ENCODE measurements at regions not wholly inside any gene's neighbourhood (a gene's known extent, or its start where the extent isn't known, plus 50 kb on each side); places are given as distances from the start of the nearest gene placed in this dataset.
"Not testable (repeated sequence)": the region's sequence is repeated elsewhere in the genome, so short reads cannot be mapped to it uniquely, and the experiment has no call there.

DNA sequence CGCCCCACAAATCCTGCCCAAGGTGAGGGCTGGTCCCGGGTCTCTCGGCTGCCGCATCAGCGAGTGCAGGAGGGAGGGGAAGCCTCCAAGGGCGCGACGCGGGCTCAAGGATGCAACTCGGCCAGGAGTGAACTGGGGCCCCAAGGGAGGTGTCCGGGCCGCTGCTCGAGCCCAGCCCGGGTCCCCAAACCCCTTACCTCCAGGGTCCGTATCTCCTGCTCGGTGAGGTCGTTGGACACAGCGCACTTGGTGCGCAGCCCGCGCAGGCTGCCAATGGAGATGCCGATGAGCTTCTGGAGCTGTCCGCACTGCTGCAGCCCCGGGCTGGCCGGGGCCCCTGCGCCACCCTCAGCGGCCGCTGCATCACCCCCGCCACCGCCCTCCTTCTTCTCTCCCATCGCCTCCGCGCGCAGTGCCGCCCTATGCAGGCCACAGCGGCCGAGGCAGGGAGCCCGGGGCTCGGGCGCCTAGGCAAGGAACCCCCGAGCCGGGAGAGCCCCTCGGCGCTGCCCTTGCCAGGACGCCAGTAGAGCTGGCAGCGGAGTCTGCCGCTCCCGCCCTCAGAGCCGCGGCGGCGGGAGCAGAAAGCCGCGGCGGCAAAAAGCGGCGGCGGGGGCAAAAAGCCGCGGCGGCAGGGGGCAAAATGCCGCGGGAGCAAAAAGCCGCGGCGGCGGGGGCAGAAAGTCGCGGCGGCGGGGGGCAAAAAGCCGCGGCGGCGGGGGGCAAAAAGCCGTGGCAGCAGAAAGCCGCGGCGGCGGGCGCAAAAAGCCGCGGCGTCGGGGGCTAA, 135.1 kb downstream of the ZNF92 start:
- intact Hi-C loops (cut with DNase I) = not testable (repeated sequence)
- ATAC-seq = peak in 1 of 2 donors; percentile 63
- peak; percentile 8 for DNase-seq

DNA sequence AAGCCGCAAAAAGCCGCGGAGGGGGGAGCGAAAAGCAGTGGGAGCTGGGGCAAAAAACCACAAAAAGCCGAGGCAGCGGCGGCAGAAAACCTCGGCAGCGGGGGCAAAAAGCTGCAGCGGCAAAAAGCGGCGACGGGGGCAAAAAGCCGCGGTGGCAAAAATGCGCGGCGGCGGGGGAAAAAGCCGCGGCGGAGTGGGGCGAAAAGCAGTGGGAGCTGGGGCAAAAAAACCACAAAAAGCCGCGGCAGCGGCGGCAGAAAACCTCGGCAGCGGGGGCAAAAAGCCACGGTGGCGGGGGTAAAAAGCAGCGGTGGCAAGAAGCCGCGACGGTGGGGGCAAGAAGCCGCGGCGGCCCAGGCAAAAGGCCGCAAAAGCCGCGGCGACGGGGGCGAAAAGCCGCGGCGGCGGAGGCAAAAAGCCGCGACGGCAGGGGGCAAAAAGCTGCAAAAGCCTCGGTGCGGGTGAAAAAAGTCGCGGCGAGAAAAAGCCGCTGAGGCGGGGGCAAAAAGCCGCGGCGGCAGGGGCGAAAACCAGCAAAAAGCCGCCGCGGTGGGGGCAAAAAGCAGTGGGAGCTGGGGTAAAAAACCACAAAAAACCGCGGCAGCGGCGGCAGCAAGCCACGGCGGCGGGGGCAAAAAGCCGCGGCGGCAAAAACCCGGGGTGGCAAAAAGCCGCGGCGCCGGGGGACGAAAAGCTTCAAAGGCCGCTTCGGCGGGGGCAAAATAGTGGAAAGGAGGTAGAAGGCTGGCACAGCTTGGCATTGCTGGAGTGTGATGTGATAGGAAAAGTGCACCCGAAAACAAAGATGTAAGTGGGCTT, 135.9 kb downstream of the ZNF92 start:
- no peak for ATAC-seq
- intact Hi-C loops (cut with DNase I) = no loop called here
- peak; percentile 10 for DNase-seq

DNA sequence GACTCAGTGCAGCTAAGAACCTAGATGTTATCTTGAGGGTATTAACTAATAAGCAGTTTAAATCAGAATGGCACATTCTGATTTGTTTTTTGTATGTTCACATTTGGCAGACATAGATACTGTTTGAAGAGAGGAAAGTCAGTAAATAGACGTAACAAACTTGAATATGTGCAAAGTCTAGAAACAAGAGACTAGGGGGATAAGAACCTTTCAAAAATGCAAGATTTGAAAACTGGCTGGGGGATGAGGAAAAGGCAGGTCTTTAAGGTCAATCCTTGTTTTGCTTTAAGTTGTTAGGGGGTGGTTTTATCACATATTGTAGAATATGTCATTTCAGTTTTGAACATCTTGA, 136.5 kb downstream of the ZNF92 start:
- DNase-seq; intact Hi-C loops (cut with DNase I); ATAC-seq: not testable (repeated sequence)

GRCh38 chr7:65519751-65520150, 146.1 kb downstream of the ZNF92 start:
- intact Hi-C loops (cut with DNase I); ATAC-seq; DNase-seq: not testable (repeated sequence)

DNA sequence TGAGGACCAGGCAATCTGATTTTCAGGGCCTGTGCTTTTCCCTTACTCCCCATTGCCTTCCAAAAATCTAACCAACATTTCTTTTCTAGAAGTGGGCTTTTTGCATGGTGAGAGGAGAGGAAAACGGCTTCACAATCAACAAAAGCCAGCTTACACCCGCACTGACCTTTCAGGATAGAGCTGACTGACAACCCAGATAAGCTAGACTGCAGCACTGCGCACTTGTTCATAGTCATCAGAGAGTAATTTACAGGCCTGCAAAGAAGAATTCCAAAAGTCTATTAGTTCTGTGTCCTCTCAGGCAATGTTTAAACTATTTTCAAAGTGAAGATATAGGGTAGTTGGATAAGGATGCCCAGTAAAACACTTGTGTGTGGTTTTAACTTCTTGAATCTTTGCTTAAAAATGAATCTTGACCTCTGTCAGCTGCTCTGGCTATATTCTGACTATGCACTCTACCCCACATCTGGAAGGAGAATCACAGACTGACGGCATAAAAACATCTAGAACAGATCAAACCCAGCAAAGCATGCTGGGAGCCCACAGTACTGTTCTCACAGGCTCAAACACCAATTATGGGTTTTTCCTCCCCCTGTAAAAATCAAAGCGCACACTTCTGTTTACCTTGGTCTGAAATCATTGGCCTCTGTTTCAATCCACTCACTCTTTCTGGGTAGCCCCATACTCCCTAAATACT, 172.0 kb downstream of the ZNF92 start:
- intact Hi-C loops (cut with DNase I); DNase-seq; ATAC-seq: not testable (repeated sequence)

DNA sequence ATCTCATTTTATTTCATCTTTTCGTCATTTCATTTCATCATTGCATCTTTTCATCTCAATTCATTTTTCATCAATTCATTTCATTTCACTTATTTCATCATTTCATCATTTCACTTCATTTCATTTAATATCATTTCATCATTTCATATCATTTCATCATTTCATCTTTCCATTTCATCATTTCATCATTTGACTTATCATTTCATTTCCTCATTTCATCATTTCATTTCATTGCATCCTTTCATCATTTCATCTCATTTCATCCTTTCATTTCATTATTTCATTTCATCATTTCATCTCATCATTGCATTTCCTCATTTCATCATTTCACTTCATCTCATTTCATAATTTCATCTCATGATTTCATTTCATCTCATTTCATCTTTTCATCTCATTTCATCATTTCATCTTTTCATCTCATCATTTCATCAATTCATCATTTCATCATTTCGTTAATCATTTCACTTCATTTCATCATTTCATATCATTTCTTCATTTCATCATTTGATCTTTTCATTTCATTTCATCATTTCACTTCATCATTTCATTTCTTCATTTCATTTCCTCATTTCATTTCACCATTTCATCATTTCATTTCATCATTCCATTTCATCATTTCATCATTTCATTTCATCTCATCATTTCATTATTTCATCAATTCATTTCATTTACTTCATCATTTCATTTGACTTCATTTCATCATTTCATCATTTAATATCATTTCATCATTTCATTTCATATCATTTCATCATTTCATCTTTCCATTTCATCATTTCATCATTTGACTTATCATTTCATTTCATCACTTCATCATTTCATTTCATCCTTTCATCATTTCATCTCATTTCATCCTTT, 176.2 kb downstream of the ZNF92 start:
- DNase-seq; ATAC-seq; intact Hi-C loops (cut with DNase I): not testable (repeated sequence)

DNA sequence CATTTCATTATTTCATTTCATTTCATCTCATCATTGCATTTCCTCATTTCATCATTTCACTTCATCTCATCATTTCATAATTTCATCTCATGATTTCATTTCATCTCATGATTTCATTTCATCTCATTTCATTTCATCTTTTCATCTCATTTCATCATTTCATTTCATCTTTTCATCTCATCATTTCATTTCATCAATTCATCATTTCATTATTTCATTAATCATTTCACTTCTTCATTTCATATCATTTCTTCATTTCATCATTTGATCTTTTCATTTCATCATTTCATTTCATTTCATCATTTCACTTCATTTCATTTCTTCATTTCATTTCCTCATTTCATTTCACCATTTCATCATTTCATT, 176.8 kb downstream of the ZNF92 start:
- intact Hi-C loops (cut with DNase I); ATAC-seq; DNase-seq: not testable (repeated sequence)

GRCh38 chr7:65551042-65551441, 177.4 kb downstream of the ZNF92 start:
- DNase-seq; intact Hi-C loops (cut with DNase I); ATAC-seq: not testable (repeated sequence)

DNA sequence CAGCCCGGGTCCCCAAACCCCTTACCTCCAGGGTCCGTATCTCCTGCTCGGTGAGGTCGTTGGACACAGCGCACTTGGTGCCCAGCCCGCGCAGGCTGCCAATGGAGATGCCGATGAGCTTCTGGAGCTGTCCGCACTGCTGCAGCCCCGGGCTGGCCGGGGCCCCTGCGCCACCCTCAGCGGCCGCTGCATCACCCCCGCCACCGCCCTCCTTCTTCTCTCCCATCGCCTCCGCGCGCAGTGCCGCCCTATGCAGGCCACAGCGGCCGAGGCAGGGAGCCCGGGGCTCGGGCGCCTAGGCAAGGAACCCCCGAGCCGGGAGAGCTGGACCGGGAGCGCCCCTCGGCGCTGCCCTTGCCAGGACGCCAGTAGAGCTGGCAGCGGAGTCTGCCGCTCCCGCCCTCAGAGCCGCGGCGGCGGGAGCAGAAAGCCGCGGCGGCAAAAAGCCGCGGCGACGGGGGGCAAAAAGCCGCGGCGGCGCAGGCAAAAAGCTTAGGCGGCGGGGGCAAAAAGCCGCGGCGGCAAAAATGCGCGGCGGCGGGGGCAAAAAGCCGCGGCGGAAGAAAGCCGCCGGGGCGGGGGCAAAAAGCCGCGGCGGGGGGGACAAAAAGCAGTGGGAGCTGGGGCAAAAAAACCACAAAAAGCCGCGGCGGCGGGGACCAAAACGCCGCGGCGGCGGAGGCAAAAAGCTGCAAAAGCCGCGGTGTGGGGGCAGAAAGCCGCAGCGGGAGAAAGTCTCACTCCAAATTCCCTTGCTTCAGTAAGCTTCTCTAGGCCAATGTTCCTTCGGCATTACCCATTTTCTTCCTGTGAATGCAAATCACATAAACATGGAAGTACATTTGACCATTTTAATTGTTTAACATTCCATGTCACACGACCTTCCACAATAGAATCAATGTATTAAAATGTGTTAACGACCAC, 181.2 kb downstream of the ZNF92 start:
- DNase-seq; intact Hi-C loops (cut with DNase I): not testable (repeated sequence)
- peak in 1 of 2 donors; percentile 44 for ATAC-seq

DNA sequence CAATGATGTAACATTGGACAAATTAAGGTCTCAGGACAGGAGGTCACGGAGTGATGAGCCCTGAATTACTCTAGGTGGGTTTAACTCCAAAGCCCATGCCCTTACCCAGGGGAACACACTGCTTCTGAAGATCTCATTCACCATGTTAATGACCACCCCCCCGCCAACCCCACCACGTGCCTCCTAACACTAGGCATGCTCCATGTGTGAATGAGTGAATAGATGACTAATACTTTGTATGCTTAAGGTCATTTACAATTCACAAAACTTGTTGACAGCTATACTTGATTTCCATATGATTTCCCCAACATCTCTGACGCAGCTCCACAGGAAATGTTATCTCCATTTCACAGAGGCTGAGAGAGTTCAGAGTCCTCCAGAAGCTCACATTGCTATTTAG, 184.9 kb downstream of the ZNF92 start:
- ATAC-seq; DNase-seq; intact Hi-C loops (cut with DNase I): not testable (repeated sequence)

DNA sequence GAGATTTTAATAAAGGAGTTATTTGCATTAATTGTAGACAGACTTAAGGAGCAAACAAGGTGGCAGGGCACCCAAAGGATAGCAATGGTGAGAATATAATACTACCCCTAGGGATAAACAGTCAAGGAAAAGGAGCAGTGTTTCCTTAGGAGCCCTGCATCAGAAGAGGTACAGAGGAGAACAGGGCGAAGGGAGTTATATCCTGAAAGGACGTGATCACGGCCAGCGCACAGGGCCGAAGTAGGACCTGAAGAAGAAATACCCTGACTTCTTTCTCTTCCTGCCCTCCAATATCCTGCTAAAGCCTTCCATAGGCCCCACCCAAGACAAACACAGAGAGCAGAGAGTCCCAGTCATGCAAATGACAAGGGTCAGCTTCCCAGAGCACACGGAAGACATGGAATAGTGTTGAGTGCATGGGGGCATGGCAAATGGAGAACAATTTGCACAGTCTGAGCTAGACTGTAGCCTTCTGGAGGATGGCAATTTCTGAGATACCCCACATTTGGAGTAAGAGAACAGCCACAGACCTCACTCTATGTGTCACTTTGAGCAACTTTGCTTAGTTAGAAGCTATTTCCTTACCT, 188.2 kb downstream of the ZNF92 start:
- DNase-seq; intact Hi-C loops (cut with DNase I); ATAC-seq: not testable (repeated sequence)

DNA sequence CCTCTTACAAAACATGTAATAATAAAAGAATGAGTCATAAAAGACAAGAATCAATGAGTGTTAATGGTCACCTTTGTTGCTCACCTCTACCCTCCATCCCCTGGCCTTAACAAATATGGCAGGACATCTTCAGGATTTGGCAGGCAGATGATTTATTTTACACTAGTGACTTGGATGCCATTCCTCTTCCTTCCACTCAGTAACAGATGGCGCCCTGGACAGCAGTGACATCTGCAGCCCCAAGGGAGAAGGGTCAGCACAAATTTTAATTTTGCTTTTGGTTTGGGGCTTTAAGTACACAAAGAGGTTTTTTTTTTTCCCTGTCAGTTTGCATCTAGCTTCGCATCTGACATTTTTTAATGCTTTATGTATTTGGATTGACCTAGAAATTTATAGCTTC, 188.9 kb downstream of the ZNF92 start:
- ATAC-seq; DNase-seq; intact Hi-C loops (cut with DNase I): not testable (repeated sequence)

DNA sequence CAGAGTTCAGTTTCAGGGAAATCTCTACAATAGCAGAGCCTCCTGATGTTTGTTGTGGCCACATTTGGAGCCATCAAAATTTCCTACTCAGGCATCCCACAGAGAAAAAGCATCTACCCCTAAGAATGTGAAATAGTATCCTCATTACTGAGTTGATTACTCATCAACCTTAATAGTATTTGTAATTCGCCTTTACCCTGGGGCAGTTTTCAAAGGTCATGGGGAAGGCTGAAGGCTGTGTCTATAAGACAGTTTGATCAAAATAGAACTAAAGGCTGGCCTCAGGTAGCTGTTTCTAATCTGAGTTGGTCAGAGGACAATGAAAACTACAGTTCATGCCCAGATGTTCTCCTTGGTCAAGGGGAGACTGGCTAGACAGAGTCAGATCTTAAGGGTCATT, 189.7 kb downstream of the ZNF92 start:
- intact Hi-C loops (cut with DNase I); ATAC-seq; DNase-seq: not testable (repeated sequence)

- ATAC-seq; intact Hi-C loops (cut with DNase I); DNase-seq: not testable (repeated sequence)
Measured at GRCh38 chr7:65568226-65568625, 194.6 kb downstream of the ZNF92 start.

GRCh38 chr7:65570990-65571389, 197.3 kb downstream of the ZNF92 start:
- ATAC-seq; DNase-seq; intact Hi-C loops (cut with DNase I): not testable (repeated sequence)

GRCh38 chr7:65572581-65572980, 198.9 kb downstream of the ZNF92 start:
- intact Hi-C loops (cut with DNase I); ATAC-seq; DNase-seq: not testable (repeated sequence)

DNA sequence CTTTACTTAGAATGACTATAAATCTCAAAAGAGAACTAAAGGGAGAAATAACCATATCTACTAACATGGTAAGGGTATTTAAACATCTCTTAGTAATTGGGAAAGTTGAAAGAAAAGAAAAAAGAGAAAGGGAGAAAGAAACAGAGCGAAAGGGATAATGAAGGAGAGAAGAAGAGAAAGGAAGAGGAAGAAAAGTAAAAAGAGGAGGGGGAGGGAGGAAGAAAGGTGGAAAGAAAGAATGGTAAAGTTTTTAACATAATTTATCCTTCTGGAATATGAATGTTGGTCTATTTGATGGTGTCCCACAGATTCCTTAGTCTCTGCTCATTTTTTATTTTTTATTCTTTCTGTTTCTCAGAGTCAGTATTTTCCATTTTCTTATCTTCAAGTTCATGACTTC, 202.7 kb downstream of the ZNF92 start:
- DNase-seq; ATAC-seq; intact Hi-C loops (cut with DNase I): not testable (repeated sequence)
